HG02763 (cell line): ENCODE measurements at regions not wholly inside any gene's neighbourhood (a gene's known extent, or its start where the extent isn't known, plus 50 kb on each side); places are given as distances from the start of the nearest gene placed in this dataset.

Experiments used
- ATAC-seq: cut with Tn5 transposase; IDR thresholded peaks from one replicate; pipeline ENCODE4 v1.9.1; 2021; ENCODE audit warnings: mild to moderate bottlenecking, moderate library complexity; ENCODE audit not compliant: unreplicated experiment

- ATAC-seq, result no peak
Observed at GRCh38 chr2:103734911-103735310, 973.1 kb downstream of the TMEM182 start.

- no peak for ATAC-seq
Observed at GRCh38 chr2:103738108-103738507, 976.3 kb downstream of the TMEM182 start.

GRCh38 chr2:103738606-103739005 is 976.8 kb downstream of the TMEM182 start:
- no peak for ATAC-seq

GRCh38 chr2:103739186-103739585 is 977.4 kb downstream of the TMEM182 start:
- ATAC-seq, result no peak

- no peak for ATAC-seq
Observed at GRCh38 chr2:103739921-103740320, 978.1 kb downstream of the TMEM182 start.

- no peak for ATAC-seq
Observed at GRCh38 chr2:103740631-103741030, 978.8 kb downstream of the TMEM182 start.

GRCh38 chr2:103743195-103743594 is 981.4 kb downstream of the TMEM182 start:
- ATAC-seq, result no peak

- no peak for ATAC-seq
Observed at GRCh38 chr2:103754530-103754929, 992.7 kb downstream of the TMEM182 start.

GRCh38 chr2:103773884-103774283 is 1012.1 kb downstream of the TMEM182 start:
- no peak for ATAC-seq

GRCh38 chr2:103780088-103780702 is 1018.4 kb downstream of the TMEM182 start:
- ATAC-seq, result no peak

- no peak for ATAC-seq
Observed at GRCh38 chr2:103781313-103781712, 1019.5 kb downstream of the TMEM182 start.

GRCh38 chr2:103784261-103784660 is 1022.4 kb downstream of the TMEM182 start:
- no peak for ATAC-seq

- no peak for ATAC-seq
Observed at GRCh38 chr2:103785432-103785831, 1023.6 kb downstream of the TMEM182 start.

GRCh38 chr2:103785956-103786355 is 1024.1 kb downstream of the TMEM182 start:
- no peak for ATAC-seq

- no peak for ATAC-seq
Observed at GRCh38 chr2:103788389-103788788, 1026.6 kb downstream of the TMEM182 start.

- no peak for ATAC-seq
Observed at GRCh38 chr2:103788951-103789350, 1027.1 kb downstream of the TMEM182 start.

GRCh38 chr2:103789381-103790095 is 1027.7 kb downstream of the TMEM182 start:
- ATAC-seq, result no peak

- no peak for ATAC-seq
Observed at GRCh38 chr2:103792042-103792441, 1030.2 kb downstream of the TMEM182 start.

- no peak for ATAC-seq
Observed at GRCh38 chr2:103798291-103798690, 1036.5 kb downstream of the TMEM182 start.

- no peak for ATAC-seq
Observed at GRCh38 chr2:103804013-103804412, 1042.2 kb downstream of the TMEM182 start.

- no peak for ATAC-seq
Observed at GRCh38 chr2:103805746-103806145, 1043.9 kb downstream of the TMEM182 start.

GRCh38 chr2:103808814-103809213 is 1045.1 kb upstream of the POU3F3 start:
- ATAC-seq, result no peak

- no peak for ATAC-seq
Observed at GRCh38 chr2:103809415-103809814, 1044.5 kb upstream of the POU3F3 start.
